ENCODE measurements at regions not wholly inside any gene's neighbourhood (a gene's known extent, or its start where the extent isn't known, plus 50 kb on each side); places are given as distances from the start of the nearest gene placed in this dataset.

GRCh38 chr17:73717690-73718089 is 73.4 kb upstream of the SDK2 start:
- no peak for TF ChIP-seq CTCF (IDR thresholded peaks at IDR 0.05)
- TF ChIP-seq POLR2A (IDR thresholded peaks at IDR 0.05): no peak

Data from breast epithelium (tissue), 3 donors.